ENCODE measurements at regions not wholly inside any gene's neighbourhood (a gene's known extent, or its start where the extent isn't known, plus 50 kb on each side); places are given as distances from the start of the nearest gene placed in this dataset.

DNA sequence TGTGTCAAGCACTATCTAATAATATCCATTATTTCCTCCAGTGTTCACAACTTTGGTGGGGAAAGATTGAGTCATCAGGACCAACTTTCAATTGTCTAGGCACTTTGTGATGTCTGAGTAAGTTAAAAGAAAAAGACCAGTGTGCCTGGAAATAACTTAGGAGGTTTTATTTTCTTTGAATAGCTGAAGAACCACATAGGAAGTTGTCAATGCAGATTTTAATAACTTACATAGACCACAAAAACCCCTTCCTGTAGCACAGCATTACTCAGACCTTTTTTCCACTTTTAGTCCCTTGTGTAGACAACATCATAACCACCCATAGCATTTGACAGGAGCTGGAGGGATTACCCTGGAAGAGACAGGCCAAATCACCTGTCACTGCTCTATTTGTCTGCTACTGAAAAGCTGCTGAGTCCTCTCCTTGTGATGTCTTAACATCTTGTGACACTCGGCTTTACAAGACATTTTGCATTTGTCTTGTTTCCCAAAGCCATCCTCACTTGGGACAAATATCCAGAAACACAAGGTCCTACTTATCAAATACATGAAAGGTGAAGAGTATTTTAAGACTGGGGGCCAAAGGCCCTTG, 241.5 kb upstream of the PTER start:
- TF ChIP-seq, protein P1, sequence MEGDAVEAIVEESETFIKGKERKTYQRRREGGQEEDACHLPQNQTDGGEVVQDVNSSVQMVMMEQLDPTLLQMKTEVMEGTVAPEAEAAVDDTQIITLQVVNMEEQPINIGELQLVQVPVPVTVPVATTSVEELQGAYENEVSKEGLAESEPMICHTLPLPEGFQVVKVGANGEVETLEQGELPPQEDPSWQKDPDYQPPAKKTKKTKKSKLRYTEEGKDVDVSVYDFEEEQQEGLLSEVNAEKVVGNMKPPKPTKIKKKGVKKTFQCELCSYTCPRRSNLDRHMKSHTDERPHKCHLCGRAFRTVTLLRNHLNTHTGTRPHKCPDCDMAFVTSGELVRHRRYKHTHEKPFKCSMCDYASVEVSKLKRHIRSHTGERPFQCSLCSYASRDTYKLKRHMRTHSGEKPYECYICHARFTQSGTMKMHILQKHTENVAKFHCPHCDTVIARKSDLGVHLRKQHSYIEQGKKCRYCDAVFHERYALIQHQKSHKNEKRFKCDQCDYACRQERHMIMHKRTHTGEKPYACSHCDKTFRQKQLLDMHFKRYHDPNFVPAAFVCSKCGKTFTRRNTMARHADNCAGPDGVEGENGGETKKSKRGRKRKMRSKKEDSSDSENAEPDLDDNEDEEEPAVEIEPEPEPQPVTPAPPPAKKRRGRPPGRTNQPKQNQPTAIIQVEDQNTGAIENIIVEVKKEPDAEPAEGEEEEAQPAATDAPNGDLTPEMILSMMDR (IDR thresholded peaks at IDR 0.05; ENCODE audit: insufficient read depth, low read length) = no peak
- TF ChIP-seq POLR2AphosphoS5 (IDR thresholded peaks at IDR 0.05; ENCODE audit: low read depth) = no peak
